ENCODE measurements at regions not wholly inside any gene's neighbourhood (a gene's known extent, or its start where the extent isn't known, plus 50 kb on each side); places are given as distances from the start of the nearest gene placed in this dataset.

- Histone ChIP-seq H4K8ac (replicated peaks; ENCODE audit: insufficient read length, low read depth, low read length) (no peak overlapping the region), H3K4ac (ENCODE audit: low read depth, low read length) (no peak overlapping the region), H3K27me3 (ENCODE audit: insufficient read depth, low read length) (no peaks in the 10 kb centered on the region), H2AFZ (ENCODE audit: low read length) (no peak overlapping the region), H3K4me1 (ENCODE audit: insufficient read depth, low read length) (no peaks in the 10 kb centered on the region), H3K79me1 (ENCODE audit: insufficient read depth, low read depth, low read length, poor library complexity, severe bottlenecking) (no peaks in the 10 kb centered on the region), H3K23ac (ENCODE audit: insufficient read length, low read depth, low read length) (no peak overlapping the region), H3K9me3 (ENCODE audit: control insufficient read depth, low read depth, low read length) (no peaks in the 10 kb centered on the region), H2BK15ac (ENCODE audit: low read depth, low read length) (no peak overlapping the region), H3K56ac (ENCODE audit: insufficient read length, low read depth, low read length) (no peak overlapping the region), H2BK20ac (ENCODE audit: low read depth, low read length, poor library complexity, severe bottlenecking) (no peak overlapping the region), H3T11ph (ENCODE audit: low read length) (no peak overlapping the region), H2BK12ac (ENCODE audit: insufficient read length, low read depth, low read length) (no peak overlapping the region), H4K5ac (ENCODE audit: insufficient read length, low read depth, low read length) (no peak overlapping the region), H2BK120ac (ENCODE audit: low read depth, low read length, poor library complexity, severe bottlenecking) (no peak overlapping the region), H3K23me2 (ENCODE audit: insufficient read length, low read depth, low read length, poor library complexity, severe bottlenecking) (no peaks in the 10 kb centered on the region), H4K20me1 (ENCODE audit: control insufficient read depth, insufficient read depth, insufficient read length) (no peaks in the 10 kb centered on the region), H3K14ac (ENCODE audit: insufficient read depth, low read length) (no peak overlapping the region), H3K4me2 (ENCODE audit: insufficient read depth, insufficient read length, low read length) (no peak overlapping the region), H2AK5ac (ENCODE audit: insufficient read length, low read length) (no peak overlapping the region), H3K18ac (ENCODE audit: insufficient read length, low read depth, low read length) (no peak overlapping the region), H3K27ac (ENCODE audit: insufficient read length, low read depth, low read length) (no peak overlapping the region), H4K91ac (ENCODE audit: insufficient read length, low read depth, low read length) (no peak overlapping the region), H3K79me2 (ENCODE audit: insufficient read depth, low read length) (no peaks in the 10 kb centered on the region), H3K9ac (ENCODE audit: extremely low read depth, insufficient read length, low read length) (no peak overlapping the region), H2BK5ac (ENCODE audit: insufficient read length, low read length) (no peak overlapping the region)
- Mint-ChIP-seq H3K27ac (peak overlapping the region in 1 of 3 experiments; percentile 55; a peak in 1 of 7 replicates), H3K4me1 (peaks cover 36 to 50% of the 10 kb centered on the region in 2 experiments), H3K36me3 (ENCODE audit: insufficient read depth in 1 of 3, low read depth in 3 of 3) (peaks cover 0 to 8% (median 0%) of the 10 kb centered on the region in 3 experiments; a peak in 2 of 7 replicates), H3K4me3 (no peak overlapping the region), H3K27me3 (ENCODE audit: low read depth) (no peaks in the 10 kb centered on the region; the same call in 1 of the 2 replicates), H3K9me3 (peaks cover 6 to 10% of the 10 kb centered on the region in 2 experiments; a peak in 4 of 5 replicates)
- no peak for DNase-seq
- no peak for TF ChIP-seq CTCF (conservative IDR thresholded peaks at IDR 0.05)
- WGBS (ENCODE audit: extremely low coverage, insufficient read length, low lambda C conversion rate) = no CpG with 5 or more reads among the region's 1 CpG
These were observed 304.9 kb upstream of the NBEA start for GRCh38 chr13:34637138-34637537.

Measured in H9 (cell line).